Activated CD4-positive, alpha-beta T cell treated with anti-CD3 and anti-CD28 coated beads for 1 hour (primary cell): ENCODE measurements at regions not wholly inside any gene's neighbourhood (a gene's known extent, or its start where the extent isn't known, plus 50 kb on each side); places are given as distances from the start of the nearest gene placed in this dataset.
"Not testable (repeated sequence)": the region's sequence is repeated elsewhere in the genome, so short reads cannot be mapped to it uniquely, and the experiment has no call there.

Source experiments
- DNase-seq: peaks from one replicate; pipeline ENCODE4 v3.0.0-alpha.2; 2020

DNA sequence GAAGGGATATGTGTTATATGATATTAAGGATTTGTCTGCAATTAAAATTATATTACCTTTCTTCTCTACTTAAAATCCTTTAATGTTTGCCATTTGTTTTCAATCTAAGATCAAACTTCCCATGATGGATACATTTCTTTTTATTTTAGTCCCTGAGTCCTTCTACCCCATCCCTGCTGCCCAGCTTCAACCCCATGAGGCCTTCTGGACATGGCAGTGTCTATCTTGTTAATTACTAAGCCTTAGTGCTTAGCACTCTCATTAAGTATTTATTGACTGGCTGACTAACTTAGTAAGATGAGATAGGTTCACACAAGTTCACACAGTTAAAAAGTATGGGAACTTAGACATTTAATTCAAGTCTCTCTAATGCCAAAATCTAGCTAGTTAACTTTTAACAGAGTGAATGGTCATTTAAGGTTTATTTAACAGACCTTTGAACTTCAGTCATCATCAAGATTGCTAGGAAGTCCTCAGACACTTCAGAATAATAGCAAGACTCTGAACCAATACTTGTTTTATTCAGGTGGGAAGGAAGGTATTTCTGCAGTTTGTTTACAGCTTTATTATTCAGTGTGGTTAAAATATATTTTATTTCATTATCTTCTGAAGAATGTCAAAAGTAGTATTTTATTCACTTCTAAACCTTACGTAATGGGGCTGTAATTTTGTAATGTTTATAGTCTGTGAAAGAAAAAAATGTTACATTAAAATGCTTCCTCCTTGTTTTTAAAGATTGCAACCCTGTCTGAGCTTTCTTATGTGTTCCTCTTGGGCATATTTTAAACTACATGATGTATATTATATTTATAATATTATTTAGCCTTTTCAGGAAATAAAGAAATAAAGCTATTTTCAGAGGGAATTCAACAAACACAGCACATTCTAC lies 848.9 kb downstream of the REEP3 start:
- no peak for DNase-seq

DNA sequence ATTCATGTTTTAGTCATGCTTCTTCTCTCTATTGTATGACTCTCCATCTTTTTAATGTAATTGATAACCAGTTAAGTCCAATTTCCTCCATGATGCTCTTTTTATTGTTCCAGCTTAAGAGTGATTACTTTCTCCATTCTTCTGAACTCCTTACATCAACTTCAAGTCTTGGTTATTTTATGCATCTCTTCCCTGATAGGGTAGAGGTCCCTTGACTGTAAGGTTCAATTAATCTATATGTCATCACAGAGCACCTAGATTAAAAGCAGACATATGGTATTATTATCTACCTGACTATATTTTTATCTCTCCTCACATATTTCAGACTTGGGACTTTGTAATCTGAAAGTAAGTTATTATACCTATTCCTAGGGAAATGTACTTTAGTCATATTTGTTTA lies 853.1 kb downstream of the REEP3 start:
- no peak for DNase-seq

DNA sequence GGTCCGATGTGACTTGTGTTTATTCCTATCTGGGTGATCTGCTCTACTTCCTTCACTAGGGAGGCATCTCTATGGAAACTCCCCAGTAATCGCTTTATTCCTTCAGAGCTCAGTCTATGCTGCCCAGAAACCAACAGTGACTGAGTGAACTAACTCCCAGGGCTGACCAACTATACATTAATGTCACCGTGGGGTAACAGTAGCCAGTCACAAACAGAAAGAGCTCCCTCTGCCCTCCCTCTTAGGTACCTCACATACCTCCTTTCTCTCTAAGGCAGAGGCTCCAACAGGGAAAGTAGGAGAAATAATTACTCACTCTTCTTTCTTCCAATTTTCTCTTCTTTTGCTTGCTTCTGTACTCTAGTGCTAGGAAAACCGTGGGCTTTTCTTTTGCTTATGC lies 855.0 kb downstream of the REEP3 start:
- DNase-seq, result no peak

DNA sequence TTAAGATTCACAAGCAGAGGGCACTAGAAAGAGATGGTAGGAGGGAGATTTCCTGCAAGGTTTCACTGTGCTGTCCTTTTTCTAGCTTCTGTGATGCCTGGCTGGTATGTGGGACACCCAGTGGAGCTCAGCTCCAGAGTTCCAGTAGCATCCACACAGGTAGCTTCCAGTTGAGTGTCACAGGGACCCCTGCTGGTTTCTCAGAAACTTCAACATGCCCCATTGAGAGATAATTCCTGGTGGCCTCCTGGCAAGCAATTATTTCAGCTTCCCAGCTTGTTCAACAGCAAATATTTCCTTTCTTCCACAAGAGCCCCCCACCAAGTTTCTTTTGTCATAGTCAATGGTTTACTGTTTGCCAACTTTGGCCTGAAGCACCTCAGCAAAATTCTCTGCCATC lies 858.7 kb downstream of the REEP3 start:
- no peak for DNase-seq

DNA sequence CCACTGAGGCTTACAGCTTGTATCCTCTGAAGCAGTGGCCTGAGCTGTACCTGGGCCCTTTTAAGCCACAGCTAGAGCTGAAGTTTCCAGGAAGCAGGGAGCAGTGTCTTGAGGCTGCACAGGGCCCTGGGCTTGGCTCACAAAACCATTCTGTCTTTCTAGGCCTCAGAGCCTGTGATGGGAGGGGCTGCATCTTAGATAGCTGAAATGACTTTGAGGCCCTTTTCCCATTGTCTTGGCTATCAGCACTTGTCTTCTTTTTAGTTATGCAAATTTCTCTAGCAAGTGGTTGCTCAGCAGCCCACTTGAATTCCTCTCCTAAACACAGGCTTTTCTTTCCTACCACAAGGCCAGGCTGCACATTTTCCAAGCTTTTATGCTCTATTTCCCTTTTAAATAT lies 864.2 kb downstream of the REEP3 start:
- no peak for DNase-seq

DNA sequence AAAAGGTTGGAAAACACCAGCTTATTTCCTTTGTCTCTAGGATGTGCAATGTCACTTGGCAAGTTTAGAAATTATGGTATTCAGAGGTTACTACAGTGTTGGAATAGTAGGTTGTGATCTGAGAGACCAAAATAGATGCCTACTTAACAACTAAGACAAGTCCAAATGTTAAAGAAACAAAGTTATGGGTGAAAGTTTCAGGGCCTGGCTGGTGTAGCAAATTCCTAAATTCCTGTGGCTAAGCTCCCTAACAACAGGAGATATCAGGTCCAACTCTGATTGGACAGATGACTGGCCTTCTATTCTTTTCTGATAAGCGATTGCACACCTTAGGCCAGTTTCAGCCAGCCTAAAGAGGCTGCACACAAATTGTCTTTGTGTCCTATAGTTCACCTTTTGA lies 873.5 kb downstream of the REEP3 start:
- DNase-seq, result no peak

DNA sequence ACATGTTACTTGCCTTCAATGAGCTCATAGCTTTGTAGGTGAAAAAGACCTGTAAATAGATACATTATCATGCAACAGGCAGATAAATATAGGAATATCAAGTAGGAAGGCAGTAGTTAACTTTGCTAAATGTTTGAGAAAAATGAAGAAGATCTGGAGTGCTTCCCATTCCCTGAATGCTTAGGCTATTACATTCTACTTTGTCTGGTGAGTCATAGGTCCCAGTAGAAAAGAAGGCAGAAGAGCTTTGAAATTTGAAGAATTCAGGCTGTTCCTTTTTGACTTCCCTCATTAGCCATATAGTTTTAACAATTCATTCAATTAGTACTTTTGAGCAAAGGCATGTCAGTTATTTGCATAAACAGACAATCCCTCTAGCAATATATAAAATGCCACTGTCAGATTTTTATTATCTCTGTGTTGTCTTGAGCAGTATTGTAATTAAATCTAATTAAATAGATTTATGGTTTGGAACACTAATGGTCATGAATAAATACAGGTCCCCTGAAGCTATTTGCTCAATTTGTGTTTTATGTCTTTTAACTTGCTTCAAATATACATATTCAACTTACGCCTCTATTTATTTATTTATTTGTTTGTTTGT lies 875.0 kb downstream of the REEP3 start:
- DNase-seq, result no peak

DNA sequence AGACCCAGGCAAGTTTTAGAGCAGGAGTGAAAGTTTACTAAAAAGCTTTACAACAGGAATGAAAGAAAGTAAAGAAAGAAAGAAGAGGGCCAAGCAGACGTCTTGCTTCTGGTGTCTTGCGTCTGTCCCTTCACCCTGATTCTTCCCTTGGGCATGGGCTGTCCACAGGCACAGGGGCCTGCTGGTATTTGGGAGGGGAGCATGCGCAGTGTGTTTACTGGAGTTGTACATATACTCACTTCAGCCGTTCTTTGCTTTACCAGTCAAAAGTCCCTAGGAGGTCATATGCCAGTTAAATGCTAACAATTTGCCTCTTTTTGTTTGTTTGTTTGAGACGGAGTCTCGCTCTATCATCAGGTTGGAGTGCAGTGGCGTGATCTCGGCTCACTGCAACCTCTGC lies 875.9 kb downstream of the REEP3 start:
- DNase-seq, result no peak

DNA sequence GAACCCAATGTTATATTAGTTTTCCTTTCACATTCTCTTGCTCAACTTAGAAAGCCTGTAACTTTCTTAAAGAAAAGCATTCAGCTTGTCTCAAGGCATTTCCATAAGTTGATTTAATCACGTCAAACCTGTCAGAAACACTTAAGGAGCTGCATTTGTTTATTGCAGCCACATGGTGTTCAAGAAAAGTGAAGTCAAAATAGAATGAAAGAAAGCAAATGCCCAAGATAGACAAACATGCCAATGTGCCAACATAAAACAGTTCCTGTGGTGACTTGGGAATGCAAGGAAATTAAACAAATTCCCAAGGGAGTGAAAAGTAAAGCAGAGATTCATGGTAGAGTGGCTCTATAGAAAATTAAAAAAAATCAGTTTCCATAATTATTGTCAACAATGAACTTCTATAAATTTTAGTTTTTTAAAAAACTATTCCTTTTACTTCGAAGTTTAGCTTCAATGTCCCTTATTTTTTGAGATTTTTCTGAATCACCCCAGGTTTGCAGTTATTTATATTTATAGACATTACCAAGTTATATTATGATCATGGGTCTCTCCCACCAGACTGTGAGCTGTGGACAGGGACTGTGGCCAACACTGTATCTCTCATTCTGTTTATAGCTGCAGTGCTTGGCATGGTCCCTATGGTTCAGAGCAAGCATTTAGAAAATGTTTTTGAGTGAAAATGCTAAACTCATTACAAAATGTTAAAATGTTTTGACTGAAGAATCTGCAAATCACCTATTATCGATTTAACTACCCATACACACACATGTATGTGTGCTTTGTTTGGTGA lies 887.4 kb downstream of the REEP3 start:
- DNase-seq, result no peak

DNA sequence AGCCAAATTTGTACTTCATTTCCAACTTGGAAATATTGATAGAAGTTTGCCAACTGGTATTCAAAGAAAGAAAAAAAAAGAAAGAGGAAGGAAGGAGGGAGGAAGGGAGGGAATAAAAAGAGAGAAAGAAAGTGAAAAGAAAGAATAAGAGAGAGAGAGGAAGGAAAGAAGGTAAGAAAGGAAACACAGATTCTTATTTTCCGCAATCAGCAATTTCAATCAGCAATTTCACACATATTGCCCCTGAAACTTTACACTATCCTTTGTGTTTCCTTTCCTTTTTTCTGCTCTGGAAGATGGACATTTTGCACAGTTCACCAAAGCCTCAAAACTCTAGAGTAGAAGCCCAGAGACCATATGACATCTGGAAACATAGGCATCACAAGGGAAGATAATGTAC lies 888.1 kb downstream of the REEP3 start:
- no peak for DNase-seq

DNA sequence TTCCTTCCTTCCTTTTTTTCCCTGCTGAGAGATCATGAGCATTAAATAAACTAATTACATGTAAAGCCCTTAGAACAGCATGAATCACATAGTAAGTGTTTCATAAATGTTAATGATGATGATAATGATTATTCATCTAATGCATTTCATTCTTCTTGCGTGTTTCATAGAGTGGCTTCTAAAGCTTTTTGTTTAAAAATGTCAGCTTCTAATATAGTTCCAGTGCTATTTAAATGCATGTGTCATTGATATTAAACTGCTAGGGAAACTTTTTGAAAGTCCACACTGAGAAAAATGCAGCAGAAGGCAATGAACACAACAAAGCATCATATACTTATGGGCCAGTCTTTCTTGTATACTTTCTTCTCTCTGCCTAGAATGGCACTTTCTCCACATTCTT lies 894.8 kb downstream of the REEP3 start:
- DNase-seq, result no peak

DNA sequence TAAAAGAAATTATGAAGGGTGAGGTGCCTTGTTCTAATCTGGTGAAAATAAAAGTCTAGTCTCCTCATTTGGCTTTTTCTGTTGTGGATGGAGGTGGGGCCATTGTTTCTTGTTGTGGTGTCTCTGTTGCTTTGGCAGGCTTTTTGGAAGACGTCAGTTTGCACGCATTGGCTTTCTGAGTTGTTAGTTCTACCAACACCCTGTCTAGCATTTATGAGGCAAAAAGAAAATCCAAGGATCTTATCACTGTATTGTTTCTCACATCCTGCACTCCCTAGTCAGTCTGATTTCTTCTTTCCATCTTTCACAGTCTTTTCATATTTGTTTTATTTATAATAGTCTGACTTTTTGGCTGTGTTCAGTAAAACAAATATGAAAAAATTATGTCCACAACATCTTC lies 898.3 kb downstream of the REEP3 start:
- DNase-seq, result no peak

DNA sequence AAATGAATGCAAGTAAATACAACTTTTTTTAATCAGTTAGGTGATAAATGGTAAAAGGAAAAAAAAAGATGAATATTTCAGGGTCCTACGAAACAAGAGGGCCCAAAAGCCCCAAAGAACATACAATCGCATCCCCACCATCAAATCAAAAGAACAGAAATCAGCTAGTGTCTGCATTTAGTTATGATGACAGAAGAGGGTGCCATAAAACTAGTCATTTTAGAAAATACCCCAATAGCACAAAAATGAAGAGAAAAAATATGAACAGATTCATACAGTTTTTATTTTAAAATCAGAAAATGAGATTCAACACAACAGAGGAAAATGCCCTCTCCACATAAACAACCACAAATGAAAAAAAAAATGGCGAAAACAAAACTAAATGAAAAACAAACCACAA lies 905.5 kb downstream of the REEP3 start:
- DNase-seq, result no peak

DNA sequence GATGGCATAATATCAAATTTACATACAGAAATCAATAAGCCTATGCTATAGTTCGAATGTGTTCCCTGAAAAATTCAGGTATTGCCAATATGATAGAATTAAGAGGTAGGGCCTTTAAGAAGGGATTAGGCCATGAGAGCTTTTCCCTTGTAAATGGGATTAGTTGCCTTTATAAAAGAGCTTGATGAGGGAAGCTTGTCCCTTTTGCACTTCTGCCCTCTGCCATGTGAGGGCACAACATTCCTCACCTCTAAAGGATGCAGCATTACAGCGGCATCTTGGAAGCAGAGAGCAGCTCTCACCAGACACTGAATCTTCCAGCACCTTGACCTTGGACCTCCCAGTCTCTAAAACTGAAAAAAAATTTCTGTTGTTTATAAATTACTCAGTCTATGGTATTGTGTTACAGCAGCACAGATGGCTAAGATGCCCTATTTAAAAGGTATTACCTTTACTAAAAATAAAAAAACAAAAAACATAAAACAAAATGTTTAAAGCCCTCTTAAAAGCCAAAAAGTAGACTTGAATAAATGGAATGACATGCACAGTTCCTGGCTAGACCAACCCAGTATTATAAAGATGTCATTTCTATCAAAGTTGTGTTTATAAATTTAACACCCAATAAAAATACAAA lies 909.6 kb downstream of the REEP3 start:
- DNase-seq, result no peak

DNA sequence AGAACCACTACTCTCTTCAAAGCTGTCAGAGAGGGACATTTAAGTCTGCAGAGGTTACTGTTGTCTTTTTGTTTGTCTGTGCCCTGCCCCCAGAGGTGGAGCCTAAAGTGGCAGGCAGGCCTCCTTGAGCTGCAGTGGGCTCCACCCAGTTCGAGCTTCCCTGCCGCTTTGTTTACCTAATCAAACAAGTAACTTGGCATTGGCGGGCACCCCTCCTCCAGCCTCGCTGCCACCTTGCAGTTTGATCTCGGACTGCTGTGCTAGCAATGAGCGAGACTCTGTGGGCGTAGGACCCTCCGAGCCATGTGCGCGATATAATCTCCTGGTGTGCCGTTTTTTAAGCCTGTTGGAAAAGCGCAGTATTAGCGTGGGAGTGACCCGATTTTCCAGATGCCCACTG lies 920.7 kb downstream of the REEP3 start:
- DNase-seq, result not testable (repeated sequence)

DNA sequence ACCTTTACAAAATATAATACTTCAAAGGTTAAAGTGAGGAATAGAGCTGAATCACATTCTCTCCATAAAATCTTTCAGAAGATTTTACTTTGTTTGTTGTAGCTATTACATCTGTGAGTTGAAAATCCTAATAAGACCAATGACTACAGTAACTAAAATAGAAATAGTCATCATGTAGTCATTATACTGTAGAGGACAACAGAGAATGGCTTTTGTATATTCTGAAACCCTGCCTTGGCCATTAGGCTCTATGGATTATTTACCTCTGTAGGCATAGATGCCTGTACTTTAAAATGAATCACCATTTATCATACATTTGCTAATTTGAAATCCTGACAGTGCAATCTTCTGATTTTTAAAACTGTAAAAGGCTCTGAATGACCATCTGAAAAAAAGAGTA lies 923.0 kb downstream of the REEP3 start:
- DNase-seq, result no peak

DNA sequence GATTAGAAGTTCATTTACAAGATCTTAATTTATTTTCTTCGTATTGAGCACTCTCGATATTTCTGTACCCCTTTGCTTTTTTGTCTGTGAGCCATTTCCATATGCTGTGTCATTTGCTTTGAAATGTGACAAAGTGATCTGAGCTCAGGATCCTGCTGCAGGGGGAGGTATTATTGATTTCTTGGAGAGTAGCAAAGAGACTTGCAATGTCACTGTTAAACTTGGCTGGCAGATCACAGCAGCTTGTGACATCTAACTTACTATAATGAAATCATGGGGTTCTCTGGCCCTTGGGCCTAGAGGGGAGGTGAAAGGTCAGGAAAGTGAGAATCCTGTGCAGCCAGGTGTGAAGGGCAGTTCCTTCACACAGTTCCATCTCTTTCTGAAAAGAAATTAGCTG lies 923.4 kb downstream of the REEP3 start:
- DNase-seq, result no peak

DNA sequence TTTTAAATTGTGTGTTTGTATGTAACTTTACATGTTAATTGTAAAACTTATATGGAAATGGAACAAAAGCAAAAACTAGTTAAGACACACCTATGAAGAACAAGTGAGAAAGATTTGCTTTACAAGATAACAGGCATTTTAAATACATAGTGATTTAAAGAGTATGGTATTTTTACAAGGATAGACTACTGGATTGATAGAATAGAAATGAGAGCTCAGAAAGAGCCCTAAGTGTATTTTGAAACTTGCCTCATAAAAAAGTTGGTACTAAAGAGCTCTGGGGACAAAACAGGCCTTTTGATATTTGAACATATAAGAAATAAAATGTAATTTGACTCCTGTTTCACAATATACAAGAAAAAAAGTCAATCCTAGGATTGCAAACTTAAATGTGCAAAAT lies 928.4 kb downstream of the REEP3 start:
- DNase-seq, result no peak

DNA sequence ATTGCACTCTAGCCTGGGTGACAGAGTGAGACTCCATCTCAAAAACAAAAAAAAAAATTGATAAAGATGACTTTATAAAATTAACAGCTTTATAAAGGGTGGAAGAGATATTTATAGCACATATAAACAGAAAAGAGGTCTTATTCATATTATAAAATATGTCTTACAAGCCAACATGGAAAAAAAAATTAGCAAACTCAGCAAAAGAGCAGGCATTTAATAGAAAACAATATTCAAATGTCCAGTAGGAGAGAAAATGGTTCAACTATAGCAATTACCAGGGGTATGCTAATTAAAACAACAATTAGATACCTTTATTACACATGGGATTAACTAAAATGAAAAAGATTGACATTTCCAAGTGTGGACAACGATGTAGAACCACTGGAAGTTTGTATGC lies 929.1 kb downstream of the REEP3 start:
- DNase-seq, result no peak

DNA sequence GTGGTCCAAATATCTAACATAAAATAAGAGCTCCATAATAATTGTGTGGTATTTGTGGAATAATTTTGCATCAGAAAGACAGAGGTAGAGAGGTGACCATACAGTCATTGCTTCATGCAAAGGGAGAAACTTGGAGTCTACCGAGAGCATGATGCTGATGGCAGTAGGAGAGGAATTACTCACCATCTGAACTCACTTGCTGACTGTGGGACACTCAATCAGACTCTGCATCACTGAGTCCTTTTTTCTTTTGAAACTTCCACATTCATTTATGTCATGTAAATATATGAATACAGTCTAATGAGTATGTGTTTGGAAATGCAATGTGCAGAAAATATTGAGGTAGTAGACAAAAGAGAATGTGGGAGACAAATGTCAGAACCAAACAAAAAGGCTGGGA lies 933.8 kb downstream of the REEP3 start:
- DNase-seq, result no peak

DNA sequence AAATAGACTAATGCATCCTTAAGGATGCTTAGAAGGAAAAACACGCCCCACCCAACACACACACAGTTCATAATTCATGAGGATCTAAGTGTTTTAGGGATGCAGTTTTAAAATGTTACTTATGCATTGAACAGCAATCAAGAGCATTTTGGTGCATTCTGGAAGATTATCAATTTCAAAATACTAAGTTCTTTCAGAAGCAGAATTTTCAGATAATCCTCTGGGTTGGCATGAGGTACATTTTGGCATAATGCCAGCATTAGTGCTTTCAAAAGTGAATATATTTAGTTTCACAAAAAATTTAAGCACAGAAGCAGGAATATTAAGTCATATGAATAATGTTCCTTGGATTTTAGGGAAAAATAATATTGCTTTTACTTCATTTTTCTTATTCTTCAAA lies 937.1 kb downstream of the REEP3 start:
- DNase-seq, result no peak

DNA sequence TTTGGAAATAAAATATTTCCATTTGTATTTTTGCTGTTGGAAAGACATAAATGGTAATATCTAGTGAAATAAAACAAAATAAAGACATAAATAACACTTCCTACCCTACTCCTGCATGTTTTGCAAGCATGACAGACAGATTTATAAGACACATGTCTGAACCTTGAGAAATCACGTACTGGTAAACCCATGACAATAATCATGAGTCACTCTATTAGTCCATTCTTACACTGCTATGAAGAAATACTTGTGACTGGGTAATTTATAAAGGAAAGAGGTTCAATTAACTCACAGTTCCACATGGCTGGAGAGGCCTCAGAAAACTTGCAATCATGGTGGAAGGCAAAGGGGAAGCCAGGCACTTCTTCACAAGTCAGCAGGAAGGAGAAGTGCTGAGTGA lies 942.2 kb downstream of the REEP3 start:
- DNase-seq, result no peak

DNA sequence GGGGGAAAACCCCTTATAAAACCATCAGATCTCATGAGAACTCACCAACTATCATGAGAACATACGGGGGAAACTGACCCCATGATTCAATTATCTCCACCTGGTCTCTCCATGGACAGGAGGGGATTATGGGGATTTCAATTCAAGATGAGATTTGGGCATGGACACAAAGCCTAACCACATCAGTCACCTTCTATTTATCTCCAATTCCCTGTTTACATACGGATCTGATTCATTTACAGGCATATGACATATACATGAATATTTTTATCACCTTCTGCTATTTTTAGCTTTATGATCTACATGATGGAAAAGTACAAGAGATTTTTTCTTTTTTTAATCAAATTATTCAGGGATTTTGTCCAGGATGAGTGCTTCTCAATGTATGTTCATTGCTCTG lies 944.5 kb downstream of the REEP3 start:
- no peak for DNase-seq

DNA sequence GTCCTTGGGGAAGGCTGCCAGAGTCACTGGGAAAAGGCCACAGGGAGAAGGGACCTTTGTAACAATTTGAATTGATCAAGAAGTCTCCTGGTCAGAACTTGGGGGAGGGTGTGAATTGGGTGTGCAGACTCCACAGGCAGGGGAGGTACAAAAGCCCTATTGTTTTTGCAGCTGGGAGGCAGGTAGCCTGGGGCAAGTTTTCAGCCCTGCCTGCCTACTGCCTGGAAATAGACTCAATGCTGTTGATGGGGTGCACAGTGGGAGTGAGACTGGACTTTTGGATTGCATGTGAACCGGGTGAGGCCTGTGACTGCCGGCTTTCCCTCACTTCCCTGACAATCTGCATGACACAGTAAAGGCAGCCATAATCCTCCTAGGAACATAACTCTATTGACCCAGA lies 947.0 kb downstream of the REEP3 start:
- no peak for DNase-seq
